ENCODE measurements at regions not wholly inside any gene's neighbourhood (a gene's known extent, or its start where the extent isn't known, plus 50 kb on each side); places are given as distances from the start of the nearest gene placed in this dataset.

DNA sequence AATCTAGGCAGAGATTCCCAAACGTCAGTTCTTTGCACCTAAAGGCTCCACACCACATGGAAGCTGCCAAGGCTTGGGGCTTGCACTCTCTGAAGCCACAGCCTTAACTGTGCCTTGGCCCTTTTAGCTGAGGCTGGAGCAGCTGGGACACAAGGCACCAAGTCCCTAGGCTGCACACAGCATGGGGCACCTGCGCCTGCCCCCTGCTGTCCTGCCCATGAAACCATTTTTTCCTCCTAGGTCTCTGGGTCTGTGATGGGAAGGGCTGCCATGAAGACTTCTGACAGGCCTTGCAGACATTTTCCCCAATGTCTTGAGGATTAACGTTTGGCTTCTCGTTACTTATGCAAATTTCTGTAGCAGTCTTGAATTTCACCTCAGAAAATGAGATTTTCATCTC, 241.5 kb downstream of the OSR1 start:
- H3K27me3 ChIP-seq (ENCODE audit: control insufficient read depth in 1 of 2, insufficient read depth in 2 of 2, low read length in 2 of 2) = no peaks in the 10 kb centered on the region
- ATAC-seq (ENCODE audit: poor library complexity) (no peak), DNase-seq (no peak)
- Mint-ChIP-seq H3K27ac (no peak overlapping the region), H3K27me3 (no peaks in the 10 kb centered on the region), H3K9me3 (peaks cover 5% of the 10 kb centered on the region), H3K36me3 (ENCODE audit: low read depth) (no peaks in the 10 kb centered on the region), H3K4me3 (no peak overlapping the region), H3K4me1 (ENCODE audit: low read depth) (no peaks in the 10 kb centered on the region)
- ChIA-PET CTCF (no interaction called here), POLR2A (no interaction called here)
- intact Hi-C loops (cut with DNase I, micrococcal nuclease) = no loop called here
- H3K9me3 ChIP-seq (ENCODE audit: control insufficient read depth in 1 of 2, insufficient read depth in 1 of 2, low read length in 2 of 2) = peaks cover 0 to 6% of the 10 kb centered on the region in 2 experiments
- no peak overlapping the region for H3K4me3 ChIP-seq (ENCODE audit: low read length)
- H3K4me1 ChIP-seq (ENCODE audit: insufficient read depth, low read length) = no peaks in the 10 kb centered on the region
- H3K27ac ChIP-seq (ENCODE audit: low read depth in 1 of 2, low read length in 2 of 2) = no peak overlapping the region
- TF ChIP-seq, protein P1, sequence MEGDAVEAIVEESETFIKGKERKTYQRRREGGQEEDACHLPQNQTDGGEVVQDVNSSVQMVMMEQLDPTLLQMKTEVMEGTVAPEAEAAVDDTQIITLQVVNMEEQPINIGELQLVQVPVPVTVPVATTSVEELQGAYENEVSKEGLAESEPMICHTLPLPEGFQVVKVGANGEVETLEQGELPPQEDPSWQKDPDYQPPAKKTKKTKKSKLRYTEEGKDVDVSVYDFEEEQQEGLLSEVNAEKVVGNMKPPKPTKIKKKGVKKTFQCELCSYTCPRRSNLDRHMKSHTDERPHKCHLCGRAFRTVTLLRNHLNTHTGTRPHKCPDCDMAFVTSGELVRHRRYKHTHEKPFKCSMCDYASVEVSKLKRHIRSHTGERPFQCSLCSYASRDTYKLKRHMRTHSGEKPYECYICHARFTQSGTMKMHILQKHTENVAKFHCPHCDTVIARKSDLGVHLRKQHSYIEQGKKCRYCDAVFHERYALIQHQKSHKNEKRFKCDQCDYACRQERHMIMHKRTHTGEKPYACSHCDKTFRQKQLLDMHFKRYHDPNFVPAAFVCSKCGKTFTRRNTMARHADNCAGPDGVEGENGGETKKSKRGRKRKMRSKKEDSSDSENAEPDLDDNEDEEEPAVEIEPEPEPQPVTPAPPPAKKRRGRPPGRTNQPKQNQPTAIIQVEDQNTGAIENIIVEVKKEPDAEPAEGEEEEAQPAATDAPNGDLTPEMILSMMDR (IDR thresholded peaks at IDR 0.05) = no peak
- H3K36me3 ChIP-seq (ENCODE audit: insufficient read depth, low read length) = no peaks in the 10 kb centered on the region

DNA sequence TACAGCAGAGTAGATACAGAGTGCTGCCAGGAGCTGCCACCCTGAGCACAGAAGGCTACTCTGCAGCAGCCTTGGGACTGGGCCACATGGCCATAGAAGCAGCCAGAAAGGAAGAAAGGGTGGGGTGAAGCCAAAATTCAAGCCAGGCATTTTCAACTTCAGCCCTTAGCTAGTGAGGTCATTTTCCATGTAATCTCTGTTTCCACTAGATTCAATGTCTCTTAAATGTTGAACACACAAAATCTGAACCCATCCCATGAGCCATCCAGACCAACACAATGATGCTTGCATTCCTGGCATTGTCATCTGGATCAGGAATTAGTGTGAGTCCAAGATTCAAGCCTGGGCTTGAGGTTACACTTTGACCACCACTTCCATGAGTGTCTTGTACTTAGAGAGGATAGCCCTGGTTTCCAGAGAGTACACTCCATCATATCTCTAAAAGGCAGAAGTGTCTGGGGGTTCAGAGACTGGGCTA, 243.6 kb downstream of the OSR1 start:
- H3K9me3 ChIP-seq (ENCODE audit: control insufficient read depth in 1 of 2, insufficient read depth in 1 of 2, low read length in 2 of 2) = peaks cover 0 to 6% of the 10 kb centered on the region in 2 experiments
- H3K36me3 ChIP-seq (ENCODE audit: insufficient read depth, low read length) = no peaks in the 10 kb centered on the region
- H3K4me3 ChIP-seq (ENCODE audit: low read length) = no peak overlapping the region
- ATAC-seq (ENCODE audit: poor library complexity) = no peak
- POLR2A ChIA-PET = no interaction called here
- TF ChIP-seq, protein P1 (IDR thresholded peaks at IDR 0.05) = no peak
- H3K4me3 Mint-ChIP-seq = no peak overlapping the region
- no peaks in the 10 kb centered on the region for H3K4me1 ChIP-seq (ENCODE audit: insufficient read depth, low read length)
- peaks cover 3% of the 10 kb centered on the region for H3K27me3 Mint-ChIP-seq
- H3K4me1 Mint-ChIP-seq (ENCODE audit: low read depth) = no peaks in the 10 kb centered on the region
- H3K27me3 ChIP-seq (ENCODE audit: control insufficient read depth in 1 of 2, insufficient read depth in 2 of 2, low read length in 2 of 2) = no peaks in the 10 kb centered on the region
- H3K27ac Mint-ChIP-seq = no peak overlapping the region
- CTCF ChIA-PET = no interaction called here
- DNase-seq = no peak
- intact Hi-C loops (cut with DNase I, micrococcal nuclease) = no loop called here
- no peaks in the 10 kb centered on the region for H3K36me3 Mint-ChIP-seq (ENCODE audit: low read depth)
- peaks cover 8% of the 10 kb centered on the region for H3K9me3 Mint-ChIP-seq
- H3K27ac ChIP-seq (ENCODE audit: low read depth in 1 of 2, low read length in 2 of 2) = no peak overlapping the region

DNA sequence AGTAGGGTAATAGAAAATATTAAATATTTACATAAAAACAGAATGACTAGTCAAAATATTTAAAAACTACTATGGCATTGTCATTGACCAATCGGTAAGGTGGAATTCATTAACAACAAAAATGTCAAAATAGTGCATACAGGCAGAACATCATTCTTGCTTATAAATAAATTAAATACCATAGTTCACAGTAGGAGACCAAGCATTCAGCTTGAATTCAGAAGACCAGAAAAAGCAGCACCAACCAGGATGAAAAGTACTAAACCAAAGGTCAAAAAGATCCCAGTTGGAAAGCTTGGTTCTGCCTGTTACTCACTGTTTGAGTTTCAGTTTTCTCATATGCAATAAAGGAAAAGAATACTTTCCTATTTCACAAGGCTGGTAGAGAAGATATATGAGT, 244.3 kb downstream of the OSR1 start:
- Histone ChIP-seq H3K27me3 (ENCODE audit: control insufficient read depth in 1 of 2, insufficient read depth in 2 of 2, low read length in 2 of 2) (no peaks in the 10 kb centered on the region), H3K9me3 (ENCODE audit: control insufficient read depth in 1 of 2, insufficient read depth in 1 of 2, low read length in 2 of 2) (peaks cover 0 to 6% of the 10 kb centered on the region in 2 experiments), H3K4me1 (ENCODE audit: insufficient read depth, low read length) (no peaks in the 10 kb centered on the region), H3K4me3 (ENCODE audit: low read length) (no peak overlapping the region), H3K36me3 (ENCODE audit: insufficient read depth, low read length) (no peaks in the 10 kb centered on the region), H3K27ac (ENCODE audit: low read depth in 1 of 2, low read length in 2 of 2) (no peak overlapping the region)
- peaks cover 3% of the 10 kb centered on the region for H3K27me3 Mint-ChIP-seq
- H3K9me3 Mint-ChIP-seq = peaks cover 8% of the 10 kb centered on the region
- intact Hi-C loops (cut with DNase I, micrococcal nuclease) = no loop called here
- no peak for DNase-seq
- H3K4me1 Mint-ChIP-seq (ENCODE audit: low read depth) = no peaks in the 10 kb centered on the region
- ATAC-seq (ENCODE audit: poor library complexity) = no peak
- no peak overlapping the region for H3K27ac Mint-ChIP-seq
- ChIA-PET POLR2A (no interaction called here), CTCF (no interaction called here)
- no peak overlapping the region for H3K4me3 Mint-ChIP-seq
- H3K36me3 Mint-ChIP-seq (ENCODE audit: low read depth) = no peaks in the 10 kb centered on the region
- TF ChIP-seq, protein P1 (IDR thresholded peaks at IDR 0.05) = no peak
